Heart left ventricle (tissue), 13 donors: ENCODE measurements at regions not wholly inside any gene's neighbourhood (a gene's known extent, or its start where the extent isn't known, plus 50 kb on each side); places are given as distances from the start of the nearest gene placed in this dataset.

Source experiments
- CTCF ChIP-seq, 12 donors: fragments of 200-600 bp; sonication (generic) in 4 of 12; IDR thresholded peaks; one replicate each; pipeline versions ENCODE4 v1.5.0 to v1.8.0; 2018 to 2022; ENCODE audit warnings: antibody characterized with exemption in 12 of 12, mild to moderate bottlenecking in 5 of 12
- POLR2A ChIP-seq, 2 donors: fragments of 450-650 bp; IDR thresholded peaks; one replicate each; pipeline ENCODE4 v1.6.1; 2017; ENCODE audit warnings: antibody characterized with exemption in 2 of 2, mild to moderate bottlenecking in 2 of 2, moderate library complexity in 2 of 2
- donor health status: ischemic (EF 13 %, LVEDD 7.1; RV severe dilation, severe dysfunction).
- donor health status: DM: no; HTN: yes; CAD: no.
- donor health status: DM: no; HTN: no; CAD: no.
- donor health status: ischemic (EF 25% LVEDD 6.9; RV normal size, moderate dysfunction).
- donor health status: ischemic (EF 25% LVEDD 5.7; RV mildly dilated, moderate dysfunction).
- donor health status: ischemic (EF 35%, LVEDD 5.7; RV mildly dilated, moderate dysfunction).
- donor health status: nonischemic (EF 11% LVEDD 7.7; RV severe dilation, severe dysfunction).
- donor health status: DM: yes; HTN: yes; CAD: no.
- donor health status: PGD.
- donor health status: ischemic (EF 29% LVEDD 5.4; RV normal size, mild dysfunction).
- donor health status: nonischemic (EF 23%, LVEDD 6.1; RV moderate dilation, normal function).

- no peak for TF ChIP-seq CTCF (IDR thresholded peaks at IDR 0.05)
- TF ChIP-seq POLR2A (IDR thresholded peaks at IDR 0.05), result no peak
Observed at GRCh38 chr10:33632432-33632831, 298.0 kb upstream of the NRP1 start.
